OCI-LY7 (cell line): ENCODE measurements at regions not wholly inside any gene's neighbourhood (a gene's known extent, or its start where the extent isn't known, plus 50 kb on each side); places are given as distances from the start of the nearest gene placed in this dataset.

ENCODE experiments used
- BruUV-seq: library from RNA; stranded (reverse); fragments of 400-500 nt; replicated peaks from 2 replicates; lab custom pipeline; 2021; lab: Mats Ljungman, UMichigan
- CTCF ChIA-PET: fragments of 300-600 bp; sonication (Branson Sonifier 250); formaldehyde crosslinking; loops from one replicate; lab custom pipeline; 2022; ENCODE audit warnings: antibody characterized with exemption; ENCODE audit not compliant: unreplicated experiment; lab: Charles Lee
- POLR2A ChIA-PET: fragments of 300-600 bp; sonication (Branson Sonifier 250); formaldehyde crosslinking; loops from one replicate; lab custom pipeline; 2022; ENCODE audit warnings: antibody characterized with exemption; lab: Charles Lee
- DNase-seq: peaks from one replicate; pipeline ENCODE4 v3.0.0-alpha.2; 2015; ENCODE audit warnings: low spot score
- H2AFZ ChIP-seq: fragments of 200-600 bp; sonication (generic), shearing (Covaris generic); 2 replicates; pipeline ENCODE4 v1.6.1; 2014; ENCODE audit warnings: mild to moderate bottlenecking, antibody characterized with exemption, low read length, moderate library complexity
- H3K27ac ChIP-seq: fragments of 200-600 bp; sonication (generic); 2 replicates; pipeline ENCODE4 v1.5.1; 2014; ENCODE audit warnings: mixed run types, low read depth, mild to moderate bottlenecking, moderate library complexity, low read length, inconsistent platforms; ENCODE audit not compliant: poor library complexity, severe bottlenecking
- H3K36me3 ChIP-seq: fragments of 200-600 bp; sonication (generic); 2 replicates; pipeline ENCODE4 v1.6.1; 2014; ENCODE audit warnings: mild to moderate bottlenecking, antibody characterized with exemption, low read length, moderate library complexity, mixed read lengths; ENCODE audit not compliant: insufficient read depth
- H3K4me1 ChIP-seq: fragments of 200-600 bp; sonication (generic); 2 replicates; pipeline ENCODE4 v1.5.1; 2014; ENCODE audit warnings: mild to moderate bottlenecking, low read length; ENCODE audit not compliant: insufficient read depth, poor library complexity, severe bottlenecking
- H3K4me2 ChIP-seq: fragments of 200-600 bp; sonication (generic); 2 replicates; pipeline ENCODE4 v1.6.1; 2014; ENCODE audit warnings: mild to moderate bottlenecking, low read length
- H3K4me3 ChIP-seq: fragments of 200-600 bp; sonication (generic); 2 replicates; pipeline ENCODE4 v1.5.1; 2014; ENCODE audit warnings: mild to moderate bottlenecking, low read depth, low read length; ENCODE audit not compliant: poor library complexity, severe bottlenecking
- H3K79me2 ChIP-seq: fragments of 200-600 bp; sonication (generic); 2 replicates; pipeline ENCODE4 v1.6.1; 2016; ENCODE audit warnings: low read depth, mild to moderate bottlenecking, low read length, moderate library complexity, mixed read lengths; ENCODE audit not compliant: insufficient read depth
- H3K9me2 ChIP-seq: fragments of 200-600 bp; sonication (generic); 2 replicates; pipeline ENCODE4 v1.6.1; 2016; ENCODE audit warnings: mild to moderate bottlenecking, low read length, mixed read lengths; ENCODE audit not compliant: insufficient read depth
- H3K9me3 ChIP-seq: fragments of 200-600 bp; sonication (generic); 2 replicates; pipeline ENCODE4 v1.6.1; 2014; ENCODE audit warnings: mild to moderate bottlenecking, mixed run types, low read length, mixed read lengths
- H4K20me1 ChIP-seq: fragments of 200-600 bp; sonication (generic); 2 replicates; pipeline ENCODE4 v1.6.1; 2014; ENCODE audit warnings: mild to moderate bottlenecking, antibody characterized with exemption, low read length, moderate library complexity, mixed read lengths; ENCODE audit not compliant: insufficient read depth
- CTCF ChIP-seq: fragments of 200-600 bp; sonication (generic); conservative IDR thresholded peaks from 2 replicates; pipeline ENCODE4 v1.5.1; 2014; ENCODE audit warnings: mild to moderate bottlenecking, antibody characterized with exemption, low read length, moderate library complexity, mixed read lengths
- EZH2phosphoT487 ChIP-seq: fragments of 200-600 bp; sonication (generic); IDR thresholded peaks from 2 replicates; pipeline ENCODE4 v1.6.1; 2018; ENCODE audit warnings: low read depth, borderline replicate concordance, mild to moderate bottlenecking, mixed run types, antibody characterized with exemption, low read length, moderate library complexity, mixed read lengths
- intact Hi-C: fragments of 100-400 bp; cut with micrococcal nuclease; formaldehyde crosslinking; loops from one replicate; pipeline ENCODE4 v1.10.0; 2022; ENCODE audit not compliant: unreplicated experiment

GRCh38 chr7:52920977-52921376, 114.5 kb upstream of the POM121L12 start:
- no peak overlapping the region for H3K4me3 ChIP-seq
- no peak for TF ChIP-seq EZH2phosphoT487
- TF ChIP-seq CTCF: no peak
- POLR2A ChIA-PET: interaction anchor here (0.8 to 1.5 kb wide), 3 partner anchors 8 to 275 kb away, joined by 3 to 4 read pairs (median 3); no protein-coding TSS in a partner anchor
- no peaks in the 10 kb centered on the region for H3K9me2 ChIP-seq
- no peak overlapping the region for H3K27ac ChIP-seq
- H2AFZ ChIP-seq: no peak overlapping the region
- no peaks in the 10 kb centered on the region for H3K9me3 ChIP-seq
- H3K4me2 ChIP-seq: no peak overlapping the region
- H3K36me3 ChIP-seq: no peaks in the 10 kb centered on the region
- H3K79me2 ChIP-seq: no peaks in the 10 kb centered on the region
- DNase-seq: no peak
- CTCF ChIA-PET: no interaction called here
- BruUV-seq: no TSS peak
- H4K20me1 ChIP-seq: no peaks in the 10 kb centered on the region
- no peaks in the 10 kb centered on the region for H3K4me1 ChIP-seq
- intact Hi-C loops: no loop called here

- Histone ChIP-seq H3K27ac (no peak overlapping the region), H3K9me3 (no peaks in the 10 kb centered on the region), H3K36me3 (no peaks in the 10 kb centered on the region), H3K79me2 (no peaks in the 10 kb centered on the region), H3K4me2 (no peak overlapping the region), H2AFZ (no peak overlapping the region), H3K9me2 (no peaks in the 10 kb centered on the region), H4K20me1 (no peaks in the 10 kb centered on the region), H3K4me1 (no peaks in the 10 kb centered on the region), H3K4me3 (no peak overlapping the region)
- DNase-seq: peak; percentile 4
- intact Hi-C loops: no loop called here
- ChIA-PET CTCF (no interaction called here), POLR2A (no interaction called here)
- no TSS peak for BruUV-seq
- TF ChIP-seq CTCF: peak; percentile 73
- no peak for TF ChIP-seq EZH2phosphoT487
These were observed 117.4 kb upstream of the POM121L12 start for GRCh38 chr7:52917982-52918578.

- CTCF ChIA-PET: no interaction called here
- no peak overlapping the region for H2AFZ ChIP-seq
- H3K79me2 ChIP-seq: no peaks in the 10 kb centered on the region
- BruUV-seq: no TSS peak
- no peaks in the 10 kb centered on the region for H3K9me3 ChIP-seq
- no peak overlapping the region for H3K27ac ChIP-seq
- no peak overlapping the region for H3K4me2 ChIP-seq
- intact Hi-C loops: no loop called here
- H3K4me1 ChIP-seq: no peaks in the 10 kb centered on the region
- H4K20me1 ChIP-seq: no peaks in the 10 kb centered on the region
- no peaks in the 10 kb centered on the region for H3K36me3 ChIP-seq
- POLR2A ChIA-PET: no interaction called here
- H3K4me3 ChIP-seq: no peak overlapping the region
- DNase-seq: no peak
- TF ChIP-seq CTCF (no peak), EZH2phosphoT487 (no peak)
- H3K9me2 ChIP-seq: peaks cover 1% of the 10 kb centered on the region; the same call in 1 of the 2 replicates
These were observed 123.6 kb upstream of the POM121L12 start for GRCh38 chr7:52911795-52912194.
